ENCODE measurements at regions not wholly inside any gene's neighbourhood (a gene's known extent, or its start where the extent isn't known, plus 50 kb on each side); places are given as distances from the start of the nearest gene placed in this dataset.

GRCh38 chr18:75533950-75534349 lies 106.4 kb upstream of the SMIM21 start:
- no peaks in the 10 kb centered on the region for H3K79me2 ChIP-seq (ENCODE audit: control insufficient read depth, insufficient read depth, low read length, unreplicated experiment)
- no peaks in the 10 kb centered on the region for H3K36me3 ChIP-seq (ENCODE audit: insufficient read depth, low read length)
- no peak overlapping the region for H3K27ac ChIP-seq (ENCODE audit: low read depth, low read length)
- H3K27me3 ChIP-seq (ENCODE audit: insufficient read depth, low read length): no peaks in the 10 kb centered on the region
- H2AFZ ChIP-seq (ENCODE audit: low read length, unreplicated experiment): no peak overlapping the region
- no peaks in the 10 kb centered on the region for H3K4me1 ChIP-seq (ENCODE audit: control insufficient read depth, insufficient read depth, low read length, unreplicated experiment)
- H3K4me3 ChIP-seq (ENCODE audit: low read depth, low read length): no peak overlapping the region

DNA sequence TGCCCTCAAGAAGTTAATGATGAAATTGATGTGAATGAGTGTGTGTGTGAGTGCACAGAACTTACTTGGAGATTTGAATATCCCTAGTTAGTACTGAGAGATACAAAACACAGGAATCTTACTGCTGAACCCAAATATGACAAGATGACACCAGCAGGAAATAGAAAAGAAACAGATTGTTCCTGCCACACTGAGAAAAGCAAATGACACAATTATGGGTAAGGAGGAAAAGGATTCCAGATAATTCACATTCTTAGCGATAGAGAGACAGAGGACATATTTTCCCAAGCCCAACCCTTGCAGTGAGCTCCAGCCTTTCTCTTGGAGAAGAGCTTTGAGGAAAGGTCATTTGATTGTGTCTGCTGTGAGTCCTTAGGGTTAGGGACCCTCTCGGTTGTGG lies 105.7 kb upstream of the SMIM21 start:
- Histone ChIP-seq H3K4me1 (ENCODE audit: control insufficient read depth, insufficient read depth, low read length, unreplicated experiment) (no peaks in the 10 kb centered on the region), H3K4me3 (ENCODE audit: low read depth, low read length) (no peak overlapping the region), H2AFZ (ENCODE audit: low read length, unreplicated experiment) (no peak overlapping the region), H3K27ac (ENCODE audit: low read depth, low read length) (no peak overlapping the region), H3K27me3 (ENCODE audit: insufficient read depth, low read length) (no peaks in the 10 kb centered on the region), H3K79me2 (ENCODE audit: control insufficient read depth, insufficient read depth, low read length, unreplicated experiment) (no peaks in the 10 kb centered on the region), H3K36me3 (ENCODE audit: insufficient read depth, low read length) (no peaks in the 10 kb centered on the region)

DNA sequence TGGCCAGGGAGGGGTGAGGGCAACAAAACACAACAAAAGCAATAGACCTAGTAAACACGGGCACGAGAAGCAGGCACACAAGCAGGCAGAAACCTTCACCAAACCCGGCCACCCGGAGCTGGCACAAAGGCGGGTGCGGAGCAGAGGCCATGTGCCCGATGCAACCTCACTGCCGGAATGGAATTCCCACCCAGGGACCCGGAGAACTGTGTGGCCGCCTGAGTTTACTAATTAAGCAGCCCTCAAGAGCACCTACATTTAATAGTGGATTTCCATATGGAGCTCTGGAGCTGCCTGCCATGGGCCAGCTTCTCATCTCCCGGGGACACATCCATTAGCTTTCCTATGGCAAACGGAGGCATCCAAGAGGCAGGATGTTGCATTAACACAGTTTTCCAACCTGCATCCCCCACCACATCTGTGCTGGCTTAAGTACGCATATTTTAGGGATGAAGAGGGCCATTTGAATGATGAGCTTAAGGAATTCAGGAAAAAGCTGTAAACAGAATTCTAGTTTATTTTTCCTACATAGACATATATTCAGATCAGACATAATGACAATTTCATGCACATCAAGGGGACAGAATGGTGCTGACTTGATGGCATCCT lies 104.5 kb upstream of the SMIM21 start:
- H3K4me1 ChIP-seq (ENCODE audit: control insufficient read depth, insufficient read depth, low read length, unreplicated experiment): no peaks in the 10 kb centered on the region
- no peak overlapping the region for H2AFZ ChIP-seq (ENCODE audit: low read length, unreplicated experiment)
- H3K36me3 ChIP-seq (ENCODE audit: insufficient read depth, low read length): no peaks in the 10 kb centered on the region
- no peaks in the 10 kb centered on the region for H3K79me2 ChIP-seq (ENCODE audit: control insufficient read depth, insufficient read depth, low read length, unreplicated experiment)
- no peak overlapping the region for H3K4me3 ChIP-seq (ENCODE audit: low read depth, low read length)
- H3K27ac ChIP-seq (ENCODE audit: low read depth, low read length): no peak overlapping the region
- no peaks in the 10 kb centered on the region for H3K27me3 ChIP-seq (ENCODE audit: insufficient read depth, low read length)

DNA sequence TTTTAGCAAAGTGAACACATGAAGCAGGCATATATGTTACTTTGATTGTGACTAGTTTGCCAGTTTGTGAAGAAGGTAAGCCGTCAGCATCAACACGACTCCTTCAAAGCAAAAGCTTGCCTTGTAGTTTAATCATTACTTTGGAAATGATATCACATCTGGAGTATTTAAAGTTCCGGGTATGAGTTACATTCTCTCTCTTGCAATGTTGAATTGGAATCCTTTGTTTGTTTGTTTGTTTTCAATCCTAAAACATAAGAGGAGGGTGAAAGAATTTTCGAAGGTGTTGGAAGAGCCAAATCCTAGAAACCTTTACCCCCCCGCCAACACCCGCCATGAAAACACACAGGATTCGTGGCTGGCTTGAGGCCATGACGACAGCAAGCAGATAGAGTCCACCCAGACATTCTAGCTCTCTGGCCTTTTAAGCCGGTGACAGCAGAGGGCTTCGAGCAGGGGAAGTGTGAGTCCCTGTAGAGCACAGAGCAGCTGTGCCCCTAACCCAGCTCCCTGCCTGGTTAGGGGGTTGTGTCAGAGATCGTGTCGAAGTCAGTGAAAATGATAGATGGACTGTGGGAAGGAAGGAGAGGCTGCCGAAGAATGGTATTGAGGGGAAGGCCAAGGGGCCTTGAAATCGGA lies 103.8 kb upstream of the SMIM21 start:
- Histone ChIP-seq H3K79me2 (ENCODE audit: control insufficient read depth, insufficient read depth, low read length, unreplicated experiment) (no peaks in the 10 kb centered on the region), H3K27me3 (ENCODE audit: insufficient read depth, low read length) (no peaks in the 10 kb centered on the region), H3K36me3 (ENCODE audit: insufficient read depth, low read length) (no peaks in the 10 kb centered on the region), H3K4me3 (ENCODE audit: low read depth, low read length) (no peak overlapping the region), H3K4me1 (ENCODE audit: control insufficient read depth, insufficient read depth, low read length, unreplicated experiment) (no peaks in the 10 kb centered on the region), H3K27ac (ENCODE audit: low read depth, low read length) (no peak overlapping the region), H2AFZ (ENCODE audit: low read length, unreplicated experiment) (no peak overlapping the region)

DNA sequence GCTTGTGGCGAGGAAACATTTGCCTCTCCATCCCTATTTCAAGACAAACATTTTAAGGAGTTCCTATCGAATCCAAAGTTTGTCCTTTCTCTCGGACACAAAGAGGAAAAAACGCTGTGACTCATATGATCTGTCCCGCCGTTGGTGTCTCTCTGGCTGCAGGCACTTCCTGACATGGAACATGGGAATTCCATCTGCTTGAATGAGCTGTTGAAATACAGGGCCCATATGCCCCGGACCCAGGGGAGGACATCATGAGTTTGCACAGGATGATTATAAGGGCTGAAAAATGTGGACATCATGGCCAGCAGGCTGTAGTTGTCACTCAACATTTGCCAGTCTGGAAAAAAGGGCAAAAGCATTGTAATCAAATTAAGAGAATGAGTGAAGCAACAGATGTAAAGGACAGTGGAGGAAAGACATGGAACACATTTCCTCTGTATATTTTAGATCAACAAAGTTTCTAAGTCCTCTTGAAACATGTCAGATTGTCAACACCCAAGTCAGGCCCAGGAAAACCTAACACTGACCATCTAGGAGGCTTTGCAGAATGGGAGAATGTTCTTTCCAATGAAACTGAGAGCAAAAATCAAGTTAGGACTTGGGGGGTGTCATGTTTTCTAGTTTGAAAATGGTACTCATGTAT lies 103.2 kb upstream of the SMIM21 start:
- Histone ChIP-seq H3K36me3 (ENCODE audit: insufficient read depth, low read length) (no peaks in the 10 kb centered on the region), H2AFZ (ENCODE audit: low read length, unreplicated experiment) (no peak overlapping the region), H3K79me2 (ENCODE audit: control insufficient read depth, insufficient read depth, low read length, unreplicated experiment) (no peaks in the 10 kb centered on the region), H3K4me1 (ENCODE audit: control insufficient read depth, insufficient read depth, low read length, unreplicated experiment) (no peaks in the 10 kb centered on the region), H3K27me3 (ENCODE audit: insufficient read depth, low read length) (no peaks in the 10 kb centered on the region), H3K27ac (ENCODE audit: low read depth, low read length) (no peak overlapping the region), H3K4me3 (ENCODE audit: low read depth, low read length) (no peak overlapping the region)

DNA sequence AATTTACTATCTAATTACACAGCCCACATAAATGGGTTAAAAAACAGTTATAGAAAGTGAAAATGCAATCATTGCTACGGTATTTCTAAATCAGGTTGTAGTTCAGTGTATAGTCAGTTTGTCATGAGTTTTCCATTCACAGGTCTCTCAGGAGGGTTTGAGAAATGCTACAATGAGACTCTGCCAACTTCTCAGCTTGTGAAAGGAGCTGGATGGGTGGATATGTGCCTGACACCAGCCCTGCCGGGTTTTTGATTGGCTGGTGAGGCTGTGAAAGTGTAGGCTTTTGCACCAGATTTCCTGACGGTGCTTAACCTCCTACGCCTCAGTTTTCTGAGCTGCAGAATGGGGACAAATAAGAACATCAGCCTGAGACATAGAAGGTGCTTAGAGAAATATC lies 102.6 kb upstream of the SMIM21 start:
- Histone ChIP-seq H3K27ac (ENCODE audit: low read depth, low read length) (no peak overlapping the region), H3K4me3 (ENCODE audit: low read depth, low read length) (no peak overlapping the region), H2AFZ (ENCODE audit: low read length, unreplicated experiment) (no peak overlapping the region), H3K79me2 (ENCODE audit: control insufficient read depth, insufficient read depth, low read length, unreplicated experiment) (no peaks in the 10 kb centered on the region), H3K4me1 (ENCODE audit: control insufficient read depth, insufficient read depth, low read length, unreplicated experiment) (no peaks in the 10 kb centered on the region), H3K36me3 (ENCODE audit: insufficient read depth, low read length) (no peaks in the 10 kb centered on the region), H3K27me3 (ENCODE audit: insufficient read depth, low read length) (no peaks in the 10 kb centered on the region)

DNA sequence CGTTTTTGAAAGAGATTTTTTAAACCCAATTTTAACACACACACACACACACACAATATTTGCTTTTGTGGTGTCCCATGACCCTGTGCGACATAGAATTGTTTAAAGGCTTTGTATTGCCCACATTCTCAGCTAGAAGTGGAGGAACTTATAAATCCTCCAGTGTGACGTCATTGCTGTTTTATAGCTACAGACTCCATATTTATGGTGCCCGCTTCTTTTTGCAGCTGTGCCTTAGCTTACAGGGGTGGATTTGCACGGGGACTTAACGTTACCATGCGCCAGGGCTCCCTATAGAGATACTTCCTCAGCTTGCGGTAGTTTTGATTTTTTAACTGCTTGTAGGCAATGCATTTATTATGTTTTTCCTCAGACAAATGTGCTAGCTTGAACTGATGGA lies 101.9 kb upstream of the SMIM21 start:
- H2AFZ ChIP-seq (ENCODE audit: low read length, unreplicated experiment): no peak overlapping the region
- H3K79me2 ChIP-seq (ENCODE audit: control insufficient read depth, insufficient read depth, low read length, unreplicated experiment): no peaks in the 10 kb centered on the region
- H3K4me3 ChIP-seq (ENCODE audit: low read depth, low read length): no peak overlapping the region
- H3K36me3 ChIP-seq (ENCODE audit: insufficient read depth, low read length): no peaks in the 10 kb centered on the region
- H3K27ac ChIP-seq (ENCODE audit: low read depth, low read length): no peak overlapping the region
- no peaks in the 10 kb centered on the region for H3K27me3 ChIP-seq (ENCODE audit: insufficient read depth, low read length)
- no peaks in the 10 kb centered on the region for H3K4me1 ChIP-seq (ENCODE audit: control insufficient read depth, insufficient read depth, low read length, unreplicated experiment)

GRCh38 chr18:75527848-75528685 lies 100.6 kb upstream of the SMIM21 start:
- H3K4me3 ChIP-seq (ENCODE audit: low read depth, low read length): no peak overlapping the region
- H3K27me3 ChIP-seq (ENCODE audit: insufficient read depth, low read length): no peaks in the 10 kb centered on the region
- H3K36me3 ChIP-seq (ENCODE audit: insufficient read depth, low read length): no peaks in the 10 kb centered on the region
- no peaks in the 10 kb centered on the region for H3K79me2 ChIP-seq (ENCODE audit: control insufficient read depth, insufficient read depth, low read length, unreplicated experiment)
- H3K4me1 ChIP-seq (ENCODE audit: control insufficient read depth, insufficient read depth, low read length, unreplicated experiment): no peaks in the 10 kb centered on the region
- no peak overlapping the region for H3K27ac ChIP-seq (ENCODE audit: low read depth, low read length)
- no peak overlapping the region for H2AFZ ChIP-seq (ENCODE audit: low read length, unreplicated experiment)

DNA sequence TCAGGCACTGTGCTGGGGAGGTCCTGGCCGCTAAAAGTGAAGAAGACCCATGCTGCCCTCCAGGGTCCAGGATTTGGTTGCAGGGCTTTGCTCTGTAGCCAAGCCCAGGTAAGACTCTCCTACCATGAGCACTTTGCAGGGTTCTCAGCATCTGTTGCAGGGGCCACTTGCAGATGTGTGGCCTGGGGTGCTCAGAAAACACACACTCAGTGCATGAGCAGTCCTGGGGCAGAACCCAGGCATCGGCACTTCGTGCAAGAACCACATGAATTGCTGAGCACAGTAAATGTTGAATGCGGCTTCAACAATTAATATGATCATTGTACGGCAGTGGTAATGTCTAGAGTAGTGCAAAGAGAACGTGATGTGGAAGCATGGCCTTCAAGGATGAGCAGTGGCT lies 98.5 kb upstream of the SMIM21 start:
- Histone ChIP-seq H3K27ac (ENCODE audit: low read depth, low read length) (no peak overlapping the region), H2AFZ (ENCODE audit: low read length, unreplicated experiment) (no peak overlapping the region), H3K4me3 (ENCODE audit: low read depth, low read length) (no peak overlapping the region), H3K4me1 (ENCODE audit: control insufficient read depth, insufficient read depth, low read length, unreplicated experiment) (no peaks in the 10 kb centered on the region), H3K36me3 (ENCODE audit: insufficient read depth, low read length) (no peaks in the 10 kb centered on the region), H3K27me3 (ENCODE audit: insufficient read depth, low read length) (no peaks in the 10 kb centered on the region), H3K79me2 (ENCODE audit: control insufficient read depth, insufficient read depth, low read length, unreplicated experiment) (no peaks in the 10 kb centered on the region)

DNA sequence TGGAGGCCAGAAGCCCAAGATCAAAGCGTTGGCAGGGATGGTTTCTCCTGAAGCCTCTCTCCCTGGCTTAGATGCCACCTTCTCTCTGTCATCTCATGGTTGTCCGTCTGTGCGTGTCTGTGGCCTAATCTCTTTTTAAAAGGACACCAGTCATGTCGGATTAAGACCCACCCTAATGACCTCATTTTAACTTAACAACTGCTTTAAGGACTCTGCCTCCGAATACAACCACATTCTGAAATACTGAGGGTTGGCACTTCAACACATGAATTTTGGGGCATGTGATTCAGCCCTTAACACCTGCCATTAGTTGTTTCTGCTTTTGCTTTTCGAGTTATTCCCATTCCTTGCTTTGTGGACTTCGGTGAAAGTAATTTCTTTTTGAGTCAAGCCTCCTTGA lies 97.8 kb upstream of the SMIM21 start:
- Histone ChIP-seq H3K36me3 (ENCODE audit: insufficient read depth, low read length) (no peaks in the 10 kb centered on the region), H3K27me3 (ENCODE audit: insufficient read depth, low read length) (no peaks in the 10 kb centered on the region), H3K4me1 (ENCODE audit: control insufficient read depth, insufficient read depth, low read length, unreplicated experiment) (no peaks in the 10 kb centered on the region), H2AFZ (ENCODE audit: low read length, unreplicated experiment) (no peak overlapping the region), H3K4me3 (ENCODE audit: low read depth, low read length) (no peak overlapping the region), H3K79me2 (ENCODE audit: control insufficient read depth, insufficient read depth, low read length, unreplicated experiment) (no peaks in the 10 kb centered on the region), H3K27ac (ENCODE audit: low read depth, low read length) (no peak overlapping the region)

Measured in ACC112 (cell line).